GM18508 (cell line): ENCODE measurements at regions not wholly inside any gene's neighbourhood (a gene's known extent, or its start where the extent isn't known, plus 50 kb on each side); places are given as distances from the start of the nearest gene placed in this dataset.
"Not testable (repeated sequence)": the region's sequence is repeated elsewhere in the genome, so short reads cannot be mapped to it uniquely, and the experiment has no call there.

ENCODE experiments used
- ATAC-seq: cut with Tn5 transposase; IDR thresholded peaks from one replicate; pipeline ENCODE4 v1.9.1; 2021; ENCODE audit warnings: moderate number of reproducible peaks; ENCODE audit not compliant: insufficient read depth, unreplicated experiment

DNA sequence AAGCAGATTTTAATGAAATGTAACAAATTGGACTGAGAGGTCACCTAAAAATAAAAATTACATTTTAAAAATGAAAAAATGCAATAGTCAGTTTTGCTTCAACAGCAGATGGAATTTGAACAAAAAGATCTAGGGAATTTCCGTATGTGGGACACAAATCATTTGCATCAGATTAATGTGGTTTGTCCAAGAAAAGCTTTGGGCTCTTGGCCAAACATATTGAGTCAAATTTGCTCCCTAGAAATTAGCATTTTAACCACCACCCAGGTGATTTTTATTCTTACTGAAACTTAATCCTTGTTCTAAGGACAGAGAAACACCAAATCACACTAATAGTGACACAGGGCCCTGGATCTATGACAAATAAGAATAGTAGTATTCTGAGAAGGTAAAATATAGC, 1477.8 kb downstream of the FAM181B start:
- no peak for ATAC-seq

GRCh38 chr11:81253244-81253643, 1480.4 kb downstream of the FAM181B start:
- no peak for ATAC-seq

GRCh38 chr11:81246941-81247340, 1486.7 kb downstream of the FAM181B start:
- no peak for ATAC-seq

DNA sequence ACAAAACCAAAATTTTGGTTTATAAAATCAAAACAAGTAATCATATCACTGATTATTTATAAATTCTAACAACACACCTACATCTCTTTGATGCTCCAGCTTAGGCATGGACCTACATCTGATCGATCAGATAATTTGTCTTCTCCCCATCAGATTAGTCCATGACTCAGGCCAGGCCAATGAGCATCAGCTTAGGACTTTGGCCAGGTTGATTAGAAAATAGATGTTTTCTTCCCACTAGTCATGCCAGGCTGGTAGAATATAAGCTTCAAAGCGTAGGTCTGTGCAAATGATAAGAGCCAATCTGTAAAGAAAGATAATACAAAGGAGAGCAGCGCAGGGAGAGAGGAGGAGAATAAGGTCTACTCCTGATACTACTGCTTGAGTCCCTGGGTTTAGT, 1487.9 kb downstream of the FAM181B start:
- ATAC-seq, result no peak

DNA sequence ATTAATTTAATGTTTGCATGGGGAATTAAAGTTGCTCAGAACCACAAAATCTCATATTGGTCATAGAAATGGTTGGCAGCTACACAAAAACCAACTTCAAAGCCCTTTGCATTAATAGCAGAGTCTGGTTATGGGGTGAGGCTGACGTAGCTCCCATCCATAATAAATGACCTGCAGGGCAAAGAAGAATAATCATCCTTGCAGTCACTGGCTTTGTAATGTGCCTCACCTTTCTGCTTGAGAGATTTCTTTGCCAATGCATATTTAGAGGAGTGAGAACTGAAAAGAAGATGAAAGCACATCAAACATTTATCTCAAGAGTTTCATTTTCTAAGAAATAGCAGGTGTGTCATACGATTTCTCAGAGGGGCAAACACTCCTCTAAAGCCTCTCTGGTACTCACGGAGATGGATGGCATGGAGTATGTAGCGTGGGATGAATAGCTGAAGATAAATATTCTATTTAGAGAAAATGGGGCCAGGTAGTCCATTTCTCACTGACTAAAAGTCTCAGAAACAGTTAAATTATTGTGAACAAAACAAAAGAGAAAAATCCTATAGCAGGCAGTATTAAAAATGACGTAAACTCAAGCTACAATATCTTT, 1491.9 kb downstream of the FAM181B start:
- no peak for ATAC-seq

- ATAC-seq, result peak; percentile 64
Observed at GRCh38 chr11:81237139-81237538, 1496.5 kb downstream of the FAM181B start.

DNA sequence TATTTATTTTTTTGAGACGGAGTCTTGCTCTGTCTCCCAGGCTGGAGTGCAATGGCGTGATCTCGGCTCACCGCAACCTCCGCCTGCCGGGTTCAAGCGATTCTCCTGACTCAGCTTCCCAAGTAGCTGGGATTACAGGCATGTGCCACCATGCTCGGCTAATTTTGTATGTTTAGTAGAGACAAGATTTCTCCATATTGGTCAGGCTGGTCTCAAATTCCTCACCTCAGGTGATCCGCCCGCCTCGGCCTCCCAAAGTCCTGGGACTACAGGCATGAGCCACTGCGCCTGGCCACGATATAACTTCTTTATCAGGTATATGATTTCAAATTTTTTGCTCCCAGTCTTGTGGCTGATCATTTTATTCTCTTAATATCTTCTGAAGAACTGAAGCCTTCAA, 1506.3 kb downstream of the FAM181B start:
- ATAC-seq, result not testable (repeated sequence)

DNA sequence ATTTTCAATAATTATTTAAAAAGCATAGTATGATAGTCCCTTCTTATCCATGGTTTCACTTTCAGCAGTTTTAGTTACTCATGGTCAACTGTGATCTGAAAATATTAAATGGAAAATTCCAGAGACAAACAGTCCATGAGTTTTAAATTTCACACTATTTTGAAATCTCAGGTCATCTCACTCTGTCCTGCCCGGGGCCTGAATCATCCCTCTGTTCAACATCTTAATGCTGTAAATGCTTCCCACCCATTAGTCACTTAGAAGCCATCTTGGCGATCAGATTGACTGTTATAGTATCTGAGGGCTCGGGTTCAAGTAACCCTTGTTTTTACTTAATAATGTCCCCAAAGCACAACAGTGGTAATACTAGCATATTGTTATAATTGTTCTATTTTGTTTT, 1509.3 kb downstream of the FAM181B start:
- ATAC-seq, result no peak

GRCh38 chr11:81222491-81222890, 1511.2 kb downstream of the FAM181B start:
- ATAC-seq, result no peak

DNA sequence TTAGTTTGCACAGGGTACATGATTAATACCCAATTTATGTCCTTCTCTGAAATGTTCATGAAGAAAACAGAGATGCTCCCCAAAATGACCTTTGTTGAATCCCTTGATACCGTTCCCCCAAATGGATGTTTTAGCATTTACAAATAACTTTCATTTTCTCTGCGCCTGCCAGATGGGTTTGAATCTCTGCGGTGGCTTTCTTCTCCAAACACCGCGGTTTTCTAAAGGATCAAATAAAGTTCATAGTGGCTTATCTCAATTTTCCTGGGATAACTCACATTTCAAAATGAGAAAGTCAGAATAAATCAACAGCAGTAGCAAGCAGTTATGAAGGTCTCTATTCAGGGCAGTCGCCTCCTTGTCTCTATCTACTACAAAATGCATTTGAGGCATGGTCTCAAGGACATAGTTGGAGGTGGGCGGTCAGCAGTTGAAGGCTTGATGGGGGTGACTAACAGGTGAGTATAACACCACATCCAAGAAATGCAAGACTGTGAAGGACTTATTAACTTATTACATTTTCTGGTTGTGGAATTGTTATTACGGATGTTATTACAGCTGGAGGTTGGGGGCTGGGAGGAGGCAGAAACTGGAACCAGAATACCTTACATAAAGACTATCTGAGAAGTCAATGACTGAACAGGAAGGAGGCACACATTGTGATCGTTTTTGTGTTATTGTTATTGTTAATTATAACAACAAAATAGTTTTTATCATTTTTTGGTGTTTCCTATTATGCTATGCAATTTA, 1513.3 kb downstream of the FAM181B start:
- no peak for ATAC-seq

DNA sequence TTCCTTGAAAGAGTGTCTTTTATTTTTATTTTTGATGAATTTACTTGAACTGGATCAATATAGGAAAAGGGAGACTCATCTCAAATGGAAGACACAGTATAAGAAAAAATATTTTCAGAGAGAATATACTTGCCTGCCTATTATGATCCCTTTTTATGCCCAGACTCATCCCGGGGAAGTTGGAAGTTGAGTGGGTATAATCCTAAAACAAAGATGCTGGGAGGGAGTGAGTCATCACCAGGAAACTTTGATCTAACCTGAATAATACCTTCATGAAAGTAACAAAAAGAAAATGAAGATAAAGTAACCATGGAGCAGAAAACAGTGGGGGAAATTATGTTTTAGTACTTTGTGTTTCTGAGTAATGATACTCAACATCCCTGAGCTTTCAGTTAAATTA, 1514.0 kb downstream of the FAM181B start:
- no peak for ATAC-seq

DNA sequence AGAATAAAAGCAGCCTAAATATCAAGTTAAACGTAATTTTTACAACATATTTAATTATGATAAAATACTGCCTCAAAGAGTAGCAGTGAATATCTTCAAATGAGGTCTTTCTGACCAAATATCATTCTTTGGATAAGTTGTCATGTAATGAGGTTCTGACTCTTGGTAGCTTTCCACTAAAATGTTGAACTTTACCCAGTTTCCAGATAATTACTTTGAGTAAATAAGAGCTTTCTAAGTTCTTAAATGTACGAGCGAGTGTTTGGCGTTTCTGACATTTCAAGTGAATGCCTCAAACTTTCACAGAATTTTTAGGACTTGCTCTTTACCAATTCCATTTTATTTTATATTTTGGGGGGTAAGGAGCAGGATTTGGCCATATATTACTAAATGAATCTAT, 1515.2 kb downstream of the FAM181B start:
- ATAC-seq, result no peak

DNA sequence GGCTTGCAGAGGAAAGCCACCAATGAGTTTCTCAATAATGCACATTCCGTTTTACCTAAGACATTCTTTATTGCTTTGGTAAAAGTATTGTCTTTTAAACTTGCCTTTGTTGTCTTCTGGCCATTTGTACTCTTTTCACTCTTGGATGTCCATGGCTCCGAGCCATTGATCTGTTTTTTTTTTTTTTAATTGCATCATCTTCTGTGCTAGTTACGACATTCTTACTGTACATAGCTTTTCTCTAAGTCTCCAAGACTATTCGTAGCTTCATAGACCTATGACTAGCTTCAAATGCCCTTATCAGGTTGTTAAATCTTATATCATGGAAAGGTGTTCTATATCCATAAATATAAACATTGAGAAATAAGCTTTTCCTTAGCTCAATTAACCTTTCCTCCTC, 1522.6 kb downstream of the FAM181B start:
- ATAC-seq, result no peak

DNA sequence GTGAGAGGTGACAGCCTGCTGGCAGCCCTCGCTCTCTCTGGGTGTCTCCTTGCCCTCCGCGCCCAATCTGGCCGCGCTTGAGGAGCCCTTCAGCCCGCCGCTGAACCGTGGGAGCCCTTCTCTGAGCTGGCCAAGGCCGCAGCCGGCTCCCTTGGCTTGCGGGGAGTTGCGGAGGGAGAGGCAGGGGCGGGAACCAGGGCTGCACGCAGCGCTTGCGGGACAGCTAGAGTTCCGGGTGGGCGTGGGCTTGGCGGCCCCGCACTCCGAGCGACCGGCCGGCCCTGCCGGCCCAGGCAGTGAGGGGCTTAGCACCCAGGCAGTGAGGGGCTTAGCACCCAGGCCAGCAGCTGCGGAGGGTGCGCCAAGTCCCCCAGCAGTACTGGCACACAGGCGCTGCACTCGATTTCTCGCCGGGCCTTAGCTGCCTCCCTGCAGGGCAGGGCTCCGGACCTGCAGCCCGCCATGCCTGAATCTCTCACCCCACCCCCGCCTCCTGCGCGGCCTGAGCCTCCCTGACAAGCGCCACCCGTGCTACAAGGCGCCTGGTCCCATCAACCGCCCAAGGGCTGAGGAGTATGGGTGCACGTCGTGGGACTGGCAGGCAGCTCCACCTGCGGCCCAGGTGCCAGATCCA, 1526.1 kb downstream of the FAM181B start:
- ATAC-seq, result no peak

DNA sequence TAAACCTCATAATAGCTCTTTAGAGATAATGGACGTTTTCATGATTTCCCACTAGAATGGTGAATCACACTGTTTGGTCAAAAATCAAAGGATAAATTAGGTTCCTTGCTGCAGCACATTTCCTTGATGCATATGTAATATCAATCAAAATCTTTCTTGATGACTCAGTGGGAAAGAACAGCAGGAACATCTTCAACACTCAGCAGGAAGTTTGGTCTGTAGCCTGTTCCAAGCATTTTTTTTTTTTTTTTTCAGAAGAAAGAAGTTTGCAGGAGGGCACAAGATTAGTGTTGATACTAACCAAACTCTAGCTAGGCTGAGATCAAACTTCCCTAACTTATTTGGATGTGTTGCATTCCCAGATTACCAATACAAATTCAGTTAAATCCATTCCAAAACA, 1529.8 kb downstream of the FAM181B start:
- ATAC-seq, result no peak

- ATAC-seq, result no peak
Observed at GRCh38 chr11:81197396-81197795, 1536.3 kb downstream of the FAM181B start.

DNA sequence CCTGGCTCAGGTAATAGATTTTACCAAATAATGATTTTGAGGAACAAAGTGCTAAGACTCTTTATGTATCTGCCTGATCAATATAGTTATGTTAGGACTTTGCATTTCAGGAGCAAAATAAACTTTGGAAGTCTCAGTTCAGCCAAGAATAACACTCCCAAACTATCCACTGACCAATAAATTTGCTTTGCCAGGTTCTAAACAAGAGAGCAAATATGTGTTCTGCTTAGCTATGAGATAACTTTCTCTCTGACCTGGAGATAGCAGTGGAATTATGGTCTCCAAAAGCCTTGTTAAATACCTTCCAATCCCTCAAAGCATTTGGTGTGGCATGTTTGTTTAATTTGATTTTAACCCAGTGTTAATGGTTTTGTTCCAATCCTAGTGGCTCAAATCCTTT, 1541.1 kb downstream of the FAM181B start:
- no peak for ATAC-seq

- ATAC-seq, result no peak
Observed at GRCh38 chr11:81190546-81190945, 1543.1 kb downstream of the FAM181B start.

GRCh38 chr11:81187033-81187432, 1546.6 kb downstream of the FAM181B start:
- not testable (repeated sequence) for ATAC-seq

- ATAC-seq, result no peak
Observed at GRCh38 chr11:81174646-81175330, 1558.9 kb downstream of the FAM181B start.

GRCh38 chr11:81165164-81165563, 1568.5 kb downstream of the FAM181B start:
- ATAC-seq, result no peak
